ENCODE measurements at regions not wholly inside any gene's neighbourhood (a gene's known extent, or its start where the extent isn't known, plus 50 kb on each side); places are given as distances from the start of the nearest gene placed in this dataset.
"Not testable (repeated sequence)": the region's sequence is repeated elsewhere in the genome, so short reads cannot be mapped to it uniquely, and the experiment has no call there.

DNA sequence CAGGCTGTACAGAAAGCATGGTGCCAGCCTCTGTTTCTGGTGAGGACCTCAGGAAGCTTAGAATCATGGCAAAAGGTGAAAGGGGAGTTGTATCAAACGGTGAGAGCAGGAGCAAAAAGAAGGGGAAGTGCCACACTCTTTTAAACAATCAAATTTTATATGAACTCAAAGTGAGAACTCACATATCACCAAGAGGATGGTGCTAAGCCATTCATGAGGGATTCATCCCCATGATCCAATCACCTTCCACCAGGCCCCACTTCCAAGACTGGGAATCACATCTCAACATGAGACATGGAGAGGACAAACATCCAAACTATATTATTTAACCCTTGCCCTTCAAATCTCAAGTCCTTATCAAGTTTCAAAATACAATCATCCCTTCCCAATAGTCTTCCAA, 836.7 kb downstream of the SLITRK5 start:
- Histone ChIP-seq H3K27me3 (no peaks in the 10 kb centered on the region), H3K4me1 (ENCODE audit: insufficient read depth) (no peaks in the 10 kb centered on the region), H3K4me3 (no peak overlapping the region), H3K27ac (no peak overlapping the region), H3K9me3 (peaks cover 0 to 3% of the 10 kb centered on the region in 2 donors), H3K36me3 (no peaks in the 10 kb centered on the region)
- DNase-seq = no peak
- TF ChIP-seq, protein P1, sequence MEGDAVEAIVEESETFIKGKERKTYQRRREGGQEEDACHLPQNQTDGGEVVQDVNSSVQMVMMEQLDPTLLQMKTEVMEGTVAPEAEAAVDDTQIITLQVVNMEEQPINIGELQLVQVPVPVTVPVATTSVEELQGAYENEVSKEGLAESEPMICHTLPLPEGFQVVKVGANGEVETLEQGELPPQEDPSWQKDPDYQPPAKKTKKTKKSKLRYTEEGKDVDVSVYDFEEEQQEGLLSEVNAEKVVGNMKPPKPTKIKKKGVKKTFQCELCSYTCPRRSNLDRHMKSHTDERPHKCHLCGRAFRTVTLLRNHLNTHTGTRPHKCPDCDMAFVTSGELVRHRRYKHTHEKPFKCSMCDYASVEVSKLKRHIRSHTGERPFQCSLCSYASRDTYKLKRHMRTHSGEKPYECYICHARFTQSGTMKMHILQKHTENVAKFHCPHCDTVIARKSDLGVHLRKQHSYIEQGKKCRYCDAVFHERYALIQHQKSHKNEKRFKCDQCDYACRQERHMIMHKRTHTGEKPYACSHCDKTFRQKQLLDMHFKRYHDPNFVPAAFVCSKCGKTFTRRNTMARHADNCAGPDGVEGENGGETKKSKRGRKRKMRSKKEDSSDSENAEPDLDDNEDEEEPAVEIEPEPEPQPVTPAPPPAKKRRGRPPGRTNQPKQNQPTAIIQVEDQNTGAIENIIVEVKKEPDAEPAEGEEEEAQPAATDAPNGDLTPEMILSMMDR (IDR thresholded peaks at IDR 0.05) = no peak
- no peak for TF ChIP-seq EP300 (IDR thresholded peaks at IDR 0.05)
- TF ChIP-seq POLR2A (IDR thresholded peaks at IDR 0.05) = no peak
- intact Hi-C loops (cut with DNase I) = no loop called here
- WGBS, 3 donors = 30 to 51% (median 43%) methylated on average over 1 of the region's 1 CpG

DNA sequence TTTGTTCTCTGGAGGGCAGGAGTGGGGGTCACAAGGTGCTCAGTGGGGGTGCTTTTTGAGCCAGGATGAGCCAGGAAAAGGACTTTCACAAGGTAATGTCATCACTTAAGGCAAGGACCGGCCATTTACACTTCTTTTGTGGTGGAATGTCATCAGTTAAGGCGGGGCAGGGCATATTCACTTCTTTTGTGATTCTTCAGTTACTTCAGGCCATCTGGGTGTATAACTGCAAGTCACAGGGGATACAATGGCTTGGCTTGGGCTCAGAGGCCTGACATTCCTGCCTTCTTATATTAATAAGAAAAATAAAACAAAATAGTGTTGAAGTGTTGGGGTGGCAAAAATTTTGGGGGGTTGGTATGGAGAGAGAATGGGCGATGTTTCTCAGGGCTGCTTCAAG, 841.8 kb downstream of the SLITRK5 start:
- WGBS, 3 donors = 83 to 97% (median 95%) methylated on average over 2 to 3 of the region's 3 CpGs
- H3K36me3 ChIP-seq; intact Hi-C loops (cut with DNase I); H3K27me3 ChIP-seq; H3K4me1 ChIP-seq (ENCODE audit: insufficient read depth); H3K27ac ChIP-seq; H3K4me3 ChIP-seq; H3K9me3 ChIP-seq; DNase-seq: not testable (repeated sequence)

DNA sequence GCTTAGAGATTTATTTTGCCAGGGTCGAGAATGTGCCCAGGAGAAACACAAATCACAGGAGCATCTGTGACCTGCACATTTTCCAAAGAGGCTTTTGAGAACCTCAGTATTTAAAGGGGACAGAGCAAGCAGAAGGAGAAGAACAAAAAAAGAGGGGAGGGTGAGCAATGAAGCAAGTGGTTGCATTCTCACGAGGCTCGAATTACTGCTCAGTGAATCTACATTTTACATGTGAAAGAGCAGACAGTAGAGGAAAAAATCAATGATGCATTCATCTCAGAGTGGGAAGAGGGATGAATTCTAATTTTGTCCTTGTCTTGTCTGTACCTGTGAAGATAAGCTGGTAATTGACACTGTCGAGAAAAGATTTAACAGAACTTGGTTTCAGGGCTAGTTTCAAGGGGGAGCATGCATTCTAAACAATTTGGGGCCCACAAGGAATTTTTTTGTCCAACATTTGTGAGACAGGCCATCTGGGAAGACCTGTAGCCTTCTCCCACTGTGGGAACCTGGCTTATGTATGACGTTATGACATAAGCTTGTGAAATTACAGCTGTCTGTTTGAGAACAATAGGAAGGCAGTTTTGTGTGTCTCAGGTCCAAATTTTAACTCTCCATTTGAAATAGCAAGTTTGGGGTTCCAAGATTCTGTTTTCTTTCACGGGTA, 855.1 kb downstream of the SLITRK5 start:
- H3K4me1 ChIP-seq (ENCODE audit: insufficient read depth) = no peaks in the 10 kb centered on the region
- TF ChIP-seq EP300 (IDR thresholded peaks at IDR 0.05) = no peak
- TF ChIP-seq, protein P1 (IDR thresholded peaks at IDR 0.05) = no peak
- TF ChIP-seq POLR2A (IDR thresholded peaks at IDR 0.05) = no peak
- WGBS, 3 donors = 47 to 59% (median 56%) methylated on average over 6 of the region's 6 CpGs

DNA sequence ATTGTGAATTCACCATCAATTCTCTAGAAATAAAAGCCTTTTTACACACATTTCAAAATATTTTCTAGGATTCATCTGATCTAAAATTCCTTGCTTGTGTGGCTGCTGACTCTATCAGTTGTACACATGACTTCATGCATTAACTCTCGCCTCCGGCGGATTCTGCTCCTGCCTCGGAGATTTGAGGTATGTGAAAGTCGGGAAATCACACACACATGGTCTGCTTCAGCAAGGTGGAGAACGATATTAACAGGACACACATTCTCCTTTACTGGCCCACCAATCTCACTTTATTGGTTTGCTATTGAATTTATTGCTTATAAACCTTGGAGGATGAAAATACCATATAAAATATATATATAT, 855.7 kb downstream of the SLITRK5 start:
- DNase-seq = no peak
- TF ChIP-seq EP300 (IDR thresholded peaks at IDR 0.05) (no peak), POLR2A (IDR thresholded peaks at IDR 0.05) (no peak)
- TF ChIP-seq, protein P1 (IDR thresholded peaks at IDR 0.05) = no peak
- Histone ChIP-seq H3K36me3 (no peaks in the 10 kb centered on the region), H3K27me3 (no peaks in the 10 kb centered on the region), H3K9me3 (no peaks in the 10 kb centered on the region), H3K4me1 (ENCODE audit: insufficient read depth) (no peaks in the 10 kb centered on the region), H3K4me3 (no peak overlapping the region), H3K27ac (no peak overlapping the region)
- intact Hi-C loops (cut with DNase I) = no loop called here
- 92 to 95% (median 94%) methylated on average over 6 of the region's 6 CpGs for WGBS, 3 donors

More for the DNA sequence above, 855.1 kb downstream of the SLITRK5 start:
- Histone ChIP-seq H3K9me3 (no peaks in the 10 kb centered on the region), H3K4me3 (no peak overlapping the region), H3K27ac (no peak overlapping the region), H3K27me3 (no peaks in the 10 kb centered on the region), H3K36me3 (no peaks in the 10 kb centered on the region)
- intact Hi-C loops (cut with DNase I) = no loop called here
- DNase-seq = no peak

DNA sequence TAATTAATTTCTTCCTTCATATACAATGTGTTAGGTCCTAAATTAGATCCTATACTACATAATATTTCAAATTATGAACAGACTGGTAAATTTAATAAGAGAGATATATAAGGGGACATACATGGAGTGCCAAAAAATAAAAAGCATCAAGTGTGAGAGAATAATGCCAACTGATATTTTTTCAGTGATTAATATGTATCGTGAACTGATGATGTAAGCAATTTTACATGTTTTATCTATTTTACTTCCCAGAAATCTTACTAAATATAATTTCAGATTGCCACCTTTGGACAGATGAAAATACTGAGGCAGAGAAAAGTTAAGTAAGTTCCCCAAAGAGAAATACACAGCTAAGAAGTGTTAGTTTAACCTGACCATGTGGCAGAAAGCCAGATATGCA, 870.8 kb downstream of the SLITRK5 start:
- Histone ChIP-seq H3K27me3 (no peaks in the 10 kb centered on the region), H3K9me3 (no peaks in the 10 kb centered on the region), H3K4me3 (no peak overlapping the region), H3K27ac (no peak overlapping the region), H3K4me1 (ENCODE audit: insufficient read depth) (no peaks in the 10 kb centered on the region), H3K36me3 (no peaks in the 10 kb centered on the region)
- TF ChIP-seq, protein P1 (IDR thresholded peaks at IDR 0.05) = no peak
- TF ChIP-seq EP300 (IDR thresholded peaks at IDR 0.05) = no peak
- TF ChIP-seq POLR2A (IDR thresholded peaks at IDR 0.05) = no peak
- intact Hi-C loops (cut with DNase I) = no loop called here
- 86 to 93% (median 92%) methylated on average over 1 of the region's 1 CpG for WGBS, 3 donors
- no peak for DNase-seq

Data from ovary (tissue), 7 donors.